ENCODE measurements at regions not wholly inside any gene's neighbourhood (a gene's known extent, or its start where the extent isn't known, plus 50 kb on each side); places are given as distances from the start of the nearest gene placed in this dataset.

DNA sequence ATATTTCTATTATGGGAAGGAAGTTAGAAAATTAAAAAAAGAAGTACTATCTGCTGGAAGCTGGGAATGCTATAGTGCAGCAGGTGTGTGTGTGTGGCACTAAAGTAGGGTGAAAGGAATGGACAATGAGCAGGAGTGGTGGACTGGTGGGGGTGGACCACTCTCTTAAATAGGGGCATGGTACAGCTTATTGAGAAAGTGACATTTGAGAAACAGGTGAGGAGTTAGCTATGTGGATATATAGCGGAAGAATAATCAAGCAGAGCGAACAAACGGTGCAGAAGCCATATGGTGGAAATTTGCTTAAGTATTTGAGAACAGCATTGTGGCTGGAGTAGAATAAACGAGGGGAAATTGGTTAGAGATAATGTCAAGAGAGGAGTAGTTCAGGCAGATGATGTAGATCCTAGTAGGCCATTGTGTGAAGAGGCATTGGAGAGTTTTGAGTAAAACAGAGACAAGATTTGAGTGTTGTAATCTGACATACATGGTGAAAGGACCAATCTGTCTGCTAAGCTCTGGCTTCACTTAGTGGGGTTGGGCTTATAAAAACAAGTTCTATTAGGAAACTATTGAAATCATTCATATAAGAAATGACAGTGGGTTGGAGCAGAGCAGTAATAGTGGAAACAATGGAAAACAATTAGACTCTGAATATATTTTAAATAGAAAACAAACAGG is 149.2 kb upstream of the SYT10 start:
- no peak overlapping the region for H3K4me3 Mint-ChIP-seq
- H3K4me1 Mint-ChIP-seq: peaks cover 35% of the 10 kb centered on the region
- peak overlapping the region; percentile 91 for H3K27ac Mint-ChIP-seq
- no peaks in the 10 kb centered on the region for H3K9me3 Mint-ChIP-seq
- no peaks in the 10 kb centered on the region for H3K36me3 ChIP-seq (ENCODE audit: insufficient read depth)
- TF ChIP-seq, protein P1, sequence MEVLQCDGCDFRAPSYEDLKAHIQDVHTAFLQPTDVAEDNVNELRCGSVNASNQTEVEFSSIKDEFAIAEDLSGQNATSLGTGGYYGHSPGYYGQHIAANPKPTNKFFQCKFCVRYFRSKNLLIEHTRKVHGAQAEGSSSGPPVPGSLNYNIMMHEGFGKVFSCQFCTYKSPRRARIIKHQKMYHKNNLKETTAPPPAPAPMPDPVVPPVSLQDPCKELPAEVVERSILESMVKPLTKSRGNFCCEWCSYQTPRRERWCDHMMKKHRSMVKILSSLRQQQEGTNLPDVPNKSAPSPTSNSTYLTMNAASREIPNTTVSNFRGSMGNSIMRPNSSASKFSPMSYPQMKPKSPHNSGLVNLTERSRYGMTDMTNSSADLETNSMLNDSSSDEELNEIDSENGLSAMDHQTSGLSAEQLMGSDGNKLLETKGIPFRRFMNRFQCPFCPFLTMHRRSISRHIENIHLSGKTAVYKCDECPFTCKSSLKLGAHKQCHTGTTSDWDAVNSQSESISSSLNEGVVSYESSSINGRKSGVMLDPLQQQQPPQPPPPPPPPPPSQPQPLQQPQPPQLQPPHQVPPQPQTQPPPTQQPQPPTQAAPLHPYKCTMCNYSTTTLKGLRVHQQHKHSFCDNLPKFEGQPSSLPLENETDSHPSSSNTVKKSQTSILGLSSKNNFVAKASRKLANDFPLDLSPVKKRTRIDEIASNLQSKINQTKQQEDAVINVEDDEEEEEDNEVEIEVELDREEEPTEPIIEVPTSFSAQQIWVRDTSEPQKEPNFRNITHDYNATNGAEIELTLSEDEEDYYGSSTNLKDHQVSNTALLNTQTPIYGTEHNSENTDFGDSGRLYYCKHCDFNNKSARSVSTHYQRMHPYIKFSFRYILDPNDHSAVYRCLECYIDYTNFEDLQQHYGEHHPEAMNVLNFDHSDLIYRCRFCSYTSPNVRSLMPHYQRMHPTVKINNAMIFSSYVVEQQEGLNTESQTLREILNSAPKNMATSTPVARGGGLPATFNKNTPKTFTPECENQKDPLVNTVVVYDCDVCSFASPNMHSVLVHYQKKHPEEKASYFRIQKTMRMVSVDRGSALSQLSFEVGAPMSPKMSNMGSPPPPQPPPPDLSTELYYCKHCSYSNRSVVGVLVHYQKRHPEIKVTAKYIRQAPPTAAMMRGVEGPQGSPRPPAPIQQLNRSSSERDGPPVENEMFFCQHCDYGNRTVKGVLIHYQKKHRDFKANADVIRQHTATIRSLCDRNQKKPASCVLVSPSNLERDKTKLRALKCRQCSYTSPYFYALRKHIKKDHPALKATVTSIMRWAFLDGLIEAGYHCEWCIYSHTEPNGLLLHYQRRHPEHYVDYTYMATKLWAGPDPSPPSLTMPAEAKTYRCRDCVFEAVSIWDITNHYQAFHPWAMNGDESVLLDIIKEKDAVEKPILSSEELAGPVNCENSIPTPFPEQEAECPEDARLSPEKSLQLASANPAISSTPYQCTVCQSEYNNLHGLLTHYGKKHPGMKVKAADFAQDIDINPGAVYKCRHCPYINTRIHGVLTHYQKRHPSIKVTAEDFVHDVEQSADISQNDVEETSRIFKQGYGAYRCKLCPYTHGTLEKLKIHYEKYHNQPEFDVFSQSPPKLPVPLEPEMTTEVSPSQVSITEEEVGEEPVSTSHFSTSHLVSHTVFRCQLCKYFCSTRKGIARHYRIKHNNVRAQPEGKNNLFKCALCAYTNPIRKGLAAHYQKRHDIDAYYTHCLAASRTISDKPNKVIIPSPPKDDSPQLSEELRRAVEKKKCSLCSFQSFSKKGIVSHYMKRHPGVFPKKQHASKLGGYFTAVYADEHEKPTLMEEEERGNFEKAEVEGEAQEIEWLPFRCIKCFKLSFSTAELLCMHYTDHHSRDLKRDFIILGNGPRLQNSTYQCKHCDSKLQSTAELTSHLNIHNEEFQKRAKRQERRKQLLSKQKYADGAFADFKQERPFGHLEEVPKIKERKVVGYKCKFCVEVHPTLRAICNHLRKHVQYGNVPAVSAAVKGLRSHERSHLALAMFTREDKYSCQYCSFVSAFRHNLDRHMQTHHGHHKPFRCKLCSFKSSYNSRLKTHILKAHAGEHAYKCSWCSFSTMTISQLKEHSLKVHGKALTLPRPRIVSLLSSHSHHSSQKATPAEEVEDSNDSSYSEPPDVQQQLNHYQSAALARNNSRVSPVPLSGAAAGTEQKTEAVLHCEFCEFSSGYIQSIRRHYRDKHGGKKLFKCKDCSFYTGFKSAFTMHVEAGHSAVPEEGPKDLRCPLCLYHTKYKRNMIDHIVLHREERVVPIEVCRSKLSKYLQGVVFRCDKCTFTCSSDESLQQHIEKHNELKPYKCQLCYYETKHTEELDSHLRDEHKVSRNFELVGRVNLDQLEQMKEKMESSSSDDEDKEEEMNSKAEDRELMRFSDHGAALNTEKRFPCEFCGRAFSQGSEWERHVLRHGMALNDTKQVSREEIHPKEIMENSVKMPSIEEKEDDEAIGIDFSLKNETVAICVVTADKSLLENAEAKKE (CRISPR knock-in tag; IDR thresholded peaks at IDR 0.05): no peak
- TF ChIP-seq, protein P2, sequence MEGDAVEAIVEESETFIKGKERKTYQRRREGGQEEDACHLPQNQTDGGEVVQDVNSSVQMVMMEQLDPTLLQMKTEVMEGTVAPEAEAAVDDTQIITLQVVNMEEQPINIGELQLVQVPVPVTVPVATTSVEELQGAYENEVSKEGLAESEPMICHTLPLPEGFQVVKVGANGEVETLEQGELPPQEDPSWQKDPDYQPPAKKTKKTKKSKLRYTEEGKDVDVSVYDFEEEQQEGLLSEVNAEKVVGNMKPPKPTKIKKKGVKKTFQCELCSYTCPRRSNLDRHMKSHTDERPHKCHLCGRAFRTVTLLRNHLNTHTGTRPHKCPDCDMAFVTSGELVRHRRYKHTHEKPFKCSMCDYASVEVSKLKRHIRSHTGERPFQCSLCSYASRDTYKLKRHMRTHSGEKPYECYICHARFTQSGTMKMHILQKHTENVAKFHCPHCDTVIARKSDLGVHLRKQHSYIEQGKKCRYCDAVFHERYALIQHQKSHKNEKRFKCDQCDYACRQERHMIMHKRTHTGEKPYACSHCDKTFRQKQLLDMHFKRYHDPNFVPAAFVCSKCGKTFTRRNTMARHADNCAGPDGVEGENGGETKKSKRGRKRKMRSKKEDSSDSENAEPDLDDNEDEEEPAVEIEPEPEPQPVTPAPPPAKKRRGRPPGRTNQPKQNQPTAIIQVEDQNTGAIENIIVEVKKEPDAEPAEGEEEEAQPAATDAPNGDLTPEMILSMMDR (conservative IDR thresholded peaks at IDR 0.05; ENCODE audit: low read depth in 2 of 2): no peak
- TF ChIP-seq STAT1 (IDR thresholded peaks at IDR 0.05; ENCODE audit: unreplicated experiment) (no peak), JUNB (IDR thresholded peaks at IDR 0.05; ENCODE audit: unreplicated experiment) (no peak), EZH2 (IDR thresholded peaks at IDR 0.05; ENCODE audit: low read depth, unreplicated experiment) (no peak), EZH2phosphoT487 (IDR thresholded peaks at IDR 0.05; ENCODE audit: unreplicated experiment) (no peak), ZNF114 (CRISPR knock-in tag; IDR thresholded peaks at IDR 0.05) (no peak), ZNF331 (CRISPR knock-in tag; IDR thresholded peaks at IDR 0.05; ENCODE audit: low read depth) (no peak), POLR2AphosphoS5 (IDR thresholded peaks at IDR 0.05; ENCODE audit: low read depth) (no peak), NANOG (IDR thresholded peaks at IDR 0.05; ENCODE audit: borderline replicate concordance) (no peak), CREB1 (CRISPR knock-in tag; IDR thresholded peaks at IDR 0.05; ENCODE audit: low read depth) (no peak)
- TF ChIP-seq, protein P3, sequence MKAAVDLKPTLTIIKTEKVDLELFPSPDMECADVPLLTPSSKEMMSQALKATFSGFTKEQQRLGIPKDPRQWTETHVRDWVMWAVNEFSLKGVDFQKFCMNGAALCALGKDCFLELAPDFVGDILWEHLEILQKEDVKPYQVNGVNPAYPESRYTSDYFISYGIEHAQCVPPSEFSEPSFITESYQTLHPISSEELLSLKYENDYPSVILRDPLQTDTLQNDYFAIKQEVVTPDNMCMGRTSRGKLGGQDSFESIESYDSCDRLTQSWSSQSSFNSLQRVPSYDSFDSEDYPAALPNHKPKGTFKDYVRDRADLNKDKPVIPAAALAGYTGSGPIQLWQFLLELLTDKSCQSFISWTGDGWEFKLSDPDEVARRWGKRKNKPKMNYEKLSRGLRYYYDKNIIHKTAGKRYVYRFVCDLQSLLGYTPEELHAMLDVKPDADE (IDR thresholded peaks at IDR 0.05): no peak
- TF ChIP-seq, protein P4, sequence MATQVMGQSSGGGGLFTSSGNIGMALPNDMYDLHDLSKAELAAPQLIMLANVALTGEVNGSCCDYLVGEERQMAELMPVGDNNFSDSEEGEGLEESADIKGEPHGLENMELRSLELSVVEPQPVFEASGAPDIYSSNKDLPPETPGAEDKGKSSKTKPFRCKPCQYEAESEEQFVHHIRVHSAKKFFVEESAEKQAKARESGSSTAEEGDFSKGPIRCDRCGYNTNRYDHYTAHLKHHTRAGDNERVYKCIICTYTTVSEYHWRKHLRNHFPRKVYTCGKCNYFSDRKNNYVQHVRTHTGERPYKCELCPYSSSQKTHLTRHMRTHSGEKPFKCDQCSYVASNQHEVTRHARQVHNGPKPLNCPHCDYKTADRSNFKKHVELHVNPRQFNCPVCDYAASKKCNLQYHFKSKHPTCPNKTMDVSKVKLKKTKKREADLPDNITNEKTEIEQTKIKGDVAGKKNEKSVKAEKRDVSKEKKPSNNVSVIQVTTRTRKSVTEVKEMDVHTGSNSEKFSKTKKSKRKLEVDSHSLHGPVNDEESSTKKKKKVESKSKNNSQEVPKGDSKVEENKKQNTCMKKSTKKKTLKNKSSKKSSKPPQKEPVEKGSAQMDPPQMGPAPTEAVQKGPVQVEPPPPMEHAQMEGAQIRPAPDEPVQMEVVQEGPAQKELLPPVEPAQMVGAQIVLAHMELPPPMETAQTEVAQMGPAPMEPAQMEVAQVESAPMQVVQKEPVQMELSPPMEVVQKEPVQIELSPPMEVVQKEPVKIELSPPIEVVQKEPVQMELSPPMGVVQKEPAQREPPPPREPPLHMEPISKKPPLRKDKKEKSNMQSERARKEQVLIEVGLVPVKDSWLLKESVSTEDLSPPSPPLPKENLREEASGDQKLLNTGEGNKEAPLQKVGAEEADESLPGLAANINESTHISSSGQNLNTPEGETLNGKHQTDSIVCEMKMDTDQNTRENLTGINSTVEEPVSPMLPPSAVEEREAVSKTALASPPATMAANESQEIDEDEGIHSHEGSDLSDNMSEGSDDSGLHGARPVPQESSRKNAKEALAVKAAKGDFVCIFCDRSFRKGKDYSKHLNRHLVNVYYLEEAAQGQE (IDR thresholded peaks at IDR 0.05; ENCODE audit: unreplicated experiment): no peak
- no peaks in the 10 kb centered on the region for H3F3A ChIP-seq (replicated peaks; ENCODE audit: low read depth)
- H3K9me2 ChIP-seq (ENCODE audit: insufficient read depth): 0 out of 2 replicates have a peak, but pooled peaks cover 2% of the 10 kb centered on the region
- ATAC-seq: no peak; the same call in 2 of the 3 replicates
- H3K79me2 ChIP-seq (replicated peaks; ENCODE audit: insufficient read depth): no peaks in the 10 kb centered on the region
- no peaks in the 10 kb centered on the region for H3K27me3 Mint-ChIP-seq (ENCODE audit: insufficient read depth, low read depth, poor library complexity)
- no peaks in the 10 kb centered on the region for H4K20me1 ChIP-seq (replicated peaks; ENCODE audit: insufficient read depth)
- no peak overlapping the region for H2AFZ ChIP-seq
- no peak overlapping the region for H3K27ac ChIP-seq (ENCODE audit: low read depth)
- no peaks in the 10 kb centered on the region for H3K36me3 Mint-ChIP-seq (ENCODE audit: low read depth)
- peaks cover 39% of the 10 kb centered on the region for H3K4me1 ChIP-seq (ENCODE audit: insufficient read depth)
- no peaks in the 10 kb centered on the region for H3K27me3 ChIP-seq (ENCODE audit: insufficient read depth)
- H3K4me3 ChIP-seq: no peak overlapping the region
- peak overlapping the region; percentile 53 for H3K4me2 ChIP-seq
- DNase-seq (ENCODE audit: low spot score): no peak
